ENCODE measurements at regions not wholly inside any gene's neighbourhood (a gene's known extent, or its start where the extent isn't known, plus 50 kb on each side); places are given as distances from the start of the nearest gene placed in this dataset.

- TF ChIP-seq, protein P1, sequence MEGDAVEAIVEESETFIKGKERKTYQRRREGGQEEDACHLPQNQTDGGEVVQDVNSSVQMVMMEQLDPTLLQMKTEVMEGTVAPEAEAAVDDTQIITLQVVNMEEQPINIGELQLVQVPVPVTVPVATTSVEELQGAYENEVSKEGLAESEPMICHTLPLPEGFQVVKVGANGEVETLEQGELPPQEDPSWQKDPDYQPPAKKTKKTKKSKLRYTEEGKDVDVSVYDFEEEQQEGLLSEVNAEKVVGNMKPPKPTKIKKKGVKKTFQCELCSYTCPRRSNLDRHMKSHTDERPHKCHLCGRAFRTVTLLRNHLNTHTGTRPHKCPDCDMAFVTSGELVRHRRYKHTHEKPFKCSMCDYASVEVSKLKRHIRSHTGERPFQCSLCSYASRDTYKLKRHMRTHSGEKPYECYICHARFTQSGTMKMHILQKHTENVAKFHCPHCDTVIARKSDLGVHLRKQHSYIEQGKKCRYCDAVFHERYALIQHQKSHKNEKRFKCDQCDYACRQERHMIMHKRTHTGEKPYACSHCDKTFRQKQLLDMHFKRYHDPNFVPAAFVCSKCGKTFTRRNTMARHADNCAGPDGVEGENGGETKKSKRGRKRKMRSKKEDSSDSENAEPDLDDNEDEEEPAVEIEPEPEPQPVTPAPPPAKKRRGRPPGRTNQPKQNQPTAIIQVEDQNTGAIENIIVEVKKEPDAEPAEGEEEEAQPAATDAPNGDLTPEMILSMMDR (IDR thresholded peaks at IDR 0.05): no peak
- no peak for TF ChIP-seq POLR2A (IDR thresholded peaks at IDR 0.05)
Measured at GRCh38 chr11:25435197-25435596, 896.7 kb upstream of the ANO3 start.
